Endothelial cell of umbilical vein (primary cell): ENCODE measurements at regions not wholly inside any gene's neighbourhood (a gene's known extent, or its start where the extent isn't known, plus 50 kb on each side); places are given as distances from the start of the nearest gene placed in this dataset.

Source experiments
- BruUV-seq: library from RNA; stranded (reverse); fragments of 400-500 nt; replicated peaks from 2 replicates; lab custom pipeline; 2021; lab: Mats Ljungman, UMichigan
- CTCF ChIA-PET: fragments of 300-600, 350-600 bp; sonication (Branson Sonifier 250); formaldehyde crosslinking; loops from one replicate; lab custom pipeline; 2021; ENCODE audit warnings: antibody characterized with exemption, inconsistent platforms; lab: Charles Lee
- POLR2A ChIA-PET: fragments of 300-600, 350-600 bp; sonication (Branson Sonifier 250); formaldehyde crosslinking; loops from one replicate; lab custom pipeline; 2021; ENCODE audit warnings: antibody characterized with exemption, inconsistent platforms; lab: Charles Lee
- DNase-seq: peaks from one replicate; pipeline ENCODE4 v3.0.0-alpha.2; 2011; ENCODE audit warnings: low read depth, low spot score
- FAIRE-seq: peaks from 2 replicates; lab custom pipeline; 2011; peaks lifted over from hg19 to GRCh38; lab: Jason Lieb, UNC
- H2AFZ ChIP-seq: 2 replicates; pipeline ENCODE4 v1.6.0; 2012; ENCODE audit warnings: low read depth, low read length, control low read depth, inconsistent platforms
- H3K27ac ChIP-seq: 2 replicates; pipeline ENCODE4 v1.5.1; 2011; ENCODE audit warnings: low read depth, mild to moderate bottlenecking, control low read depth, low read length, moderate library complexity; ENCODE audit not compliant: insufficient read depth
- H3K27me3 ChIP-seq, 2 experiments: 2 replicates each; pipeline versions ENCODE4 v1.6.0 to v1.6.1; 2011; ENCODE audit warnings: low read length in 2 of 2, mixed read lengths in 1 of 2; ENCODE audit not compliant: control insufficient read depth in 2 of 2, insufficient read depth in 2 of 2
- H3K36me3 ChIP-seq, 2 experiments: 2 replicates in 1 of 2; 3 replicates in 1 of 2; pipeline ENCODE4 v1.5.1; 2011; ENCODE audit warnings: low read length in 2 of 2, mild to moderate bottlenecking in 1 of 2, moderate library complexity in 1 of 2; ENCODE audit not compliant: control insufficient read depth in 2 of 2, insufficient read depth in 2 of 2; ENCODE audit errors: extremely low read depth in 1 of 2
- H3K4me1 ChIP-seq: 3 replicates; pipeline ENCODE4 v1.5.1; 2011; ENCODE audit warnings: mild to moderate bottlenecking, low read length; ENCODE audit not compliant: control insufficient read depth, insufficient read depth; ENCODE audit errors: extremely low read depth
- H3K4me2 ChIP-seq: 2 replicates; pipeline ENCODE4 v1.6.1; 2011; ENCODE audit warnings: low read length, control low read depth, mixed read lengths; ENCODE audit not compliant: insufficient read depth
- H3K4me3 ChIP-seq, 3 experiments: fragments of 200-600 bp in 1 of 3; sonication (generic), shearing (Covaris generic) in 1 of 3; replicated peaks in 1 of 3; 2 replicates each; pipeline ENCODE4 v1.5.1; 2011 to 2016; ENCODE audit warnings: control low read depth in 3 of 3, low read length in 3 of 3, mild to moderate bottlenecking in 2 of 3, inconsistent platforms in 1 of 3, low read depth in 1 of 3, moderate library complexity in 1 of 3; ENCODE audit not compliant: insufficient read depth in 1 of 3
- H3K79me2 ChIP-seq: 2 replicates; pipeline ENCODE4 v1.6.0; 2012; ENCODE audit warnings: low read length, inconsistent platforms; ENCODE audit not compliant: control insufficient read depth, insufficient read depth
- H3K9ac ChIP-seq: replicated peaks from 2 replicates; pipeline ENCODE3; 2011; ENCODE audit warnings: low read length, control low read depth; ENCODE audit not compliant: insufficient read depth; ENCODE audit errors: extremely low read depth
- H3K9me1 ChIP-seq: replicated peaks from 3 replicates; pipeline ENCODE4 v1.6.0; 2011; ENCODE audit warnings: mild to moderate bottlenecking, low read length; ENCODE audit not compliant: control insufficient read depth, insufficient read depth; ENCODE audit errors: extremely low read depth
- H3K9me3 ChIP-seq: replicated peaks from 2 replicates; pipeline ENCODE4 v1.5.1; 2012; ENCODE audit warnings: low read length, inconsistent platforms; ENCODE audit not compliant: control insufficient read depth, insufficient read depth
- H4K20me1 ChIP-seq: replicated peaks from 2 replicates; pipeline ENCODE3; 2011; ENCODE audit warnings: mild to moderate bottlenecking, low read length; ENCODE audit not compliant: control insufficient read depth, insufficient read depth; ENCODE audit errors: extremely low read depth
- EZH2 ChIP-seq: IDR thresholded peaks from 2 replicates; pipeline ENCODE4 v1.6.1; 2012; ENCODE audit warnings: borderline replicate concordance, low read depth, mild to moderate bottlenecking, moderate library complexity, low read length, inconsistent platforms; ENCODE audit not compliant: severe bottlenecking
- JUN ChIP-seq: IDR thresholded peaks from 2 replicates; pipeline ENCODE4 v1.6.1; 2011; ENCODE audit warnings: borderline replicate concordance, low read depth; ENCODE audit not compliant: insufficient read length, insufficient read depth
- MYC ChIP-seq: IDR thresholded peaks from one replicate; pipeline ENCODE4 v1.6.1; 2011; ENCODE audit warnings: mild to moderate bottlenecking, low read depth, low read length
- POLR2A ChIP-seq: IDR thresholded peaks from 2 replicates; pipeline ENCODE4 v1.6.1; 2012; ENCODE audit warnings: low read depth, mild to moderate bottlenecking, control low read depth, low read length
- POLR2AphosphoS5 ChIP-seq: IDR thresholded peaks from 2 replicates; pipeline ENCODE4 v1.6.1; 2012; ENCODE audit warnings: low read depth, mild to moderate bottlenecking, control low read depth, low read length, moderate library complexity; ENCODE audit not compliant: insufficient read depth
- dilution Hi-C: fragments of 300-500 bp; cut with MboI; formaldehyde crosslinking; loops from one replicate; pipeline ENCODE4 v1.15.0; 2019; ENCODE audit warnings: low sequenced_read_pairs; ENCODE audit not compliant: extremely low pct_ligation_motif_present
- intact Hi-C: fragments of 100-400 bp; cut with micrococcal nuclease; formaldehyde crosslinking; loops from one replicate; pipeline ENCODE4 v1.10.0; 2022
- TF ChIP-seq, protein P1 (sequence below): IDR thresholded peaks from 2 replicates; pipeline ENCODE4 v1.6.1; 2011; ENCODE audit not compliant: insufficient read depth, insufficient read length
- TF ChIP-seq, protein P2 (sequence below), 2 donors: IDR thresholded peaks; 1 replicate in 1 of 2; 2 replicates in 1 of 2; pipeline ENCODE4 v1.5.1; 2011; ENCODE audit warnings: low read length in 2 of 2, mild to moderate bottlenecking in 2 of 2, moderate library complexity in 2 of 2, control low read depth in 1 of 2, inconsistent platforms in 1 of 2, low read depth in 1 of 2; ENCODE audit not compliant: insufficient read depth in 1 of 2; ENCODE audit errors: extremely low read depth in 1 of 2

DNA sequence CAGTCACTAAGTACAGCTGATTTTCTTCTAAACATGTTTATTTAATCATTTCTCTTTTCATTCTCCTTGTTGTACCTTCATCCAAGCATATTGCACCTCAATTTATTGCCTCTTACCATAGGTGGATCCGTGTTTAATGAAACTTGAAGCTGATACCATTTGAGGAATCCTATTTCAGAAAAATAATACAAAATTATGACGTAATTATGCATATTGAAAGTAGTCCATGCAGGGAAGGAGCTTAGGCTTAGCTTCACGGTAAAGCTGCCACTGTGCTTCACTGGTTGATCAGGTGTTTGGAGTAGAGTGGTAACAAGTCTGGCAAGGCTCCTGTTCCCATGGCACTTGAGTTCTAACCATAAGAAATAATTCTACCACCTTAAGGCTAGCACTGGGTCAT, 61.0 kb upstream of the CLEC14A start:
- POLR2A ChIA-PET: no interaction called here
- no peaks in the 10 kb centered on the region for H3K9me3 ChIP-seq
- no peaks in the 10 kb centered on the region for H3K9me1 ChIP-seq
- H3K79me2 ChIP-seq: no peaks in the 10 kb centered on the region
- dilution Hi-C loops: no loop called here
- CTCF ChIA-PET: no interaction called here
- H3K4me3 ChIP-seq: no peak overlapping the region
- H3K36me3 ChIP-seq: no peaks in the 10 kb centered on the region
- no peak overlapping the region for H3K4me2 ChIP-seq
- BruUV-seq: no TSS peak
- no peaks in the 10 kb centered on the region for H3K27me3 ChIP-seq
- H3K9ac ChIP-seq: no peak overlapping the region
- intact Hi-C loops: no loop called here
- peaks cover 12% of the 10 kb centered on the region for H3K4me1 ChIP-seq
- no peak overlapping the region for H3K27ac ChIP-seq
- TF ChIP-seq POLR2AphosphoS5 (no peak), EZH2 (no peak), JUN (no peak), POLR2A (no peak), MYC (no peak)
- TF ChIP-seq, protein P1, sequence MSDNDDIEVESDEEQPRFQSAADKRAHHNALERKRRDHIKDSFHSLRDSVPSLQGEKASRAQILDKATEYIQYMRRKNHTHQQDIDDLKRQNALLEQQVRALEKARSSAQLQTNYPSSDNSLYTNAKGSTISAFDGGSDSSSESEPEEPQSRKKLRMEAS: no peak
- TF ChIP-seq, protein P2, sequence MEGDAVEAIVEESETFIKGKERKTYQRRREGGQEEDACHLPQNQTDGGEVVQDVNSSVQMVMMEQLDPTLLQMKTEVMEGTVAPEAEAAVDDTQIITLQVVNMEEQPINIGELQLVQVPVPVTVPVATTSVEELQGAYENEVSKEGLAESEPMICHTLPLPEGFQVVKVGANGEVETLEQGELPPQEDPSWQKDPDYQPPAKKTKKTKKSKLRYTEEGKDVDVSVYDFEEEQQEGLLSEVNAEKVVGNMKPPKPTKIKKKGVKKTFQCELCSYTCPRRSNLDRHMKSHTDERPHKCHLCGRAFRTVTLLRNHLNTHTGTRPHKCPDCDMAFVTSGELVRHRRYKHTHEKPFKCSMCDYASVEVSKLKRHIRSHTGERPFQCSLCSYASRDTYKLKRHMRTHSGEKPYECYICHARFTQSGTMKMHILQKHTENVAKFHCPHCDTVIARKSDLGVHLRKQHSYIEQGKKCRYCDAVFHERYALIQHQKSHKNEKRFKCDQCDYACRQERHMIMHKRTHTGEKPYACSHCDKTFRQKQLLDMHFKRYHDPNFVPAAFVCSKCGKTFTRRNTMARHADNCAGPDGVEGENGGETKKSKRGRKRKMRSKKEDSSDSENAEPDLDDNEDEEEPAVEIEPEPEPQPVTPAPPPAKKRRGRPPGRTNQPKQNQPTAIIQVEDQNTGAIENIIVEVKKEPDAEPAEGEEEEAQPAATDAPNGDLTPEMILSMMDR (IDR thresholded peaks at IDR 0.05; ENCODE audit: extremely low read depth in 1 of 2, insufficient read depth in 1 of 2, low read depth in 1 of 2, low read length in 2 of 2): no peak
- DNase-seq: no peak
- no peak for FAIRE-seq
- H2AFZ ChIP-seq: no peak overlapping the region
- no peaks in the 10 kb centered on the region for H4K20me1 ChIP-seq
